GM19455 (cell line): ENCODE measurements at regions not wholly inside any gene's neighbourhood (a gene's known extent, or its start where the extent isn't known, plus 50 kb on each side); places are given as distances from the start of the nearest gene placed in this dataset.
"Not testable (repeated sequence)": the region's sequence is repeated elsewhere in the genome, so short reads cannot be mapped to it uniquely, and the experiment has no call there.

ENCODE experiments used
- ATAC-seq: cut with Tn5 transposase; IDR thresholded peaks from one replicate; pipeline ENCODE4 v1.9.1; 2021; ENCODE audit not compliant: unreplicated experiment

GRCh38 chr11:25741886-25742285 lies 590.0 kb upstream of the ANO3 start:
- ATAC-seq: no peak

GRCh38 chr11:25742800-25743199 lies 589.1 kb upstream of the ANO3 start:
- ATAC-seq: no peak

- ATAC-seq: no peak
Observed at GRCh38 chr11:25755381-25755780, 576.5 kb upstream of the ANO3 start.

- ATAC-seq: no peak
Observed at GRCh38 chr11:25755918-25756584, 575.9 kb upstream of the ANO3 start.

- ATAC-seq: no peak
Observed at GRCh38 chr11:25758145-25758661, 573.7 kb upstream of the ANO3 start.

GRCh38 chr11:25766332-25767015 lies 565.5 kb upstream of the ANO3 start:
- ATAC-seq: no peak

DNA sequence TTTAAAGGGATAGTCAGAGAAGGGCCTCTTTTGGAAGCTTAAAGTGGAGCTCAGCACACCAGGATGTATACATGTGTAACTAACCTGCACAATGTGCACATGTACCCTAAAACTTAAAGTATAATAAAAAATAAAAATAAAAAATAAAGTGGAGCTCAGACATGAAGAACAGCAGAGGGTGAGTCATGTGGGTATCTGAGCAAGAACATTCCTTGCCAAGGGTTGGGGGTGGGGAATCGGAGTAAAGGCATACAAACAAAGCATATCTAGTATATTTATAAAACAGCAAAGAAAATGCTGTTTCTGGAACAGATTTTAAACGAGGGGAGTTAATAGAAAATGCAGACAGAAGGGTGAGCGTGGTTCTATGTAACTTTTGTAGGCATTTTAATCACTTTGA lies 562.6 kb upstream of the ANO3 start:
- ATAC-seq: no peak

GRCh38 chr11:25771605-25772004 lies 560.3 kb upstream of the ANO3 start:
- no peak for ATAC-seq

DNA sequence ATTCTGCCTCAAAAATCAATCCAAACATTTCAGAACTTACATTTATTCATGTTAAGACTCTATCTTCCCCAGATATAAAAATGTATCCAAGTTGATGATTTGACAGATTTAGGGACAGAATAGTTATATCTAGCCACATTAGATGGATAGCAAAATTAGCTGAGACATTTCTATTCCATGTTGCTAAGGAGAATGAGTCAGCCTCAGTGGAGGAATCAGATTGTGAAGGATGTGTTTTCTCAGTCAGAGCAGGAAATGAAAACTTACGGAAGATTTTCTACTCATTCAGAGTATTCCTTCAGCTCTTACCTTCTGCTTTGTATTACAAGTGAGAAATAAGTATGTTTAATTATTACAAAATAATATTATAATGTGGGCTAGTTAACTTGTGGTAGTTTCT lies 556.3 kb upstream of the ANO3 start:
- ATAC-seq: no peak

GRCh38 chr11:25776238-25776637 lies 555.7 kb upstream of the ANO3 start:
- no peak for ATAC-seq

DNA sequence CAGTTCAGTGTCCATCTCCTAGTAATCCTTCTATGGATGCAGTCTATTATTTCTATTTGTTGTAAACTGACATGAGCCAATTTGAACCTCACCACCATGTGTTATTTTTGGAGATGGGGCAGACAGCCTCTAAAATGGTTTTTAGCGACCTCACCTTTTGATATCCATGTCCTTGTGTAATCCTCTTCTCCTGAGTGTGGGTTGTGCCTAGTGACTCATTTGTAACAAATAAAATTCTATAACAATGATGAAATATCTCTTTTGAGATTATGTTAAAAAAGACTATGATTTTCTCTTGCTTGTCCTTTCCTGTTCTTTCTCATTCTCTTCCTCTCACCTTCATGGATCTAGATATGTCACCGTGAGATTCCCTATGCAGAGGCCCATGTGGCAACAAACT lies 554.6 kb upstream of the ANO3 start:
- no peak for ATAC-seq

DNA sequence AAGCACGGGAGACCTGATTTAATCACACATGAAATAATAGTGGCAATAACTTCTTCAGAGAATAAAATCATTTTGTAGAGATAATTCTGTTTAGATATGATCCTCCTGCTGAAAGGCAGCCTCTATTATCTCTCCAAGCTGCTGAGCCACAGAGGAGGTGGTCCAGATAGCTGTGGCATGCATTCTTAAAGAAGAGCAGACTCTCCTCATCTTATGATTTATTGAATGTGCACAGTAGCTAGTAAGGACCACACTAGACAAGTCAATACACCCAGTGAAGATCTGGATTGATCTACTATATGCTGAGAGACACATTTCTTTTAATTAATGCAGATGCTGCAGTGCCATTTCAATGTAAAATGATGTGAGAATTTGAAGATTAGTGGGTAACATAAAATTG lies 552.9 kb upstream of the ANO3 start:
- no peak for ATAC-seq

- no peak for ATAC-seq
Observed at GRCh38 chr11:25787416-25787815, 544.5 kb upstream of the ANO3 start.

GRCh38 chr11:25790396-25790795 lies 541.5 kb upstream of the ANO3 start:
- ATAC-seq: no peak

DNA sequence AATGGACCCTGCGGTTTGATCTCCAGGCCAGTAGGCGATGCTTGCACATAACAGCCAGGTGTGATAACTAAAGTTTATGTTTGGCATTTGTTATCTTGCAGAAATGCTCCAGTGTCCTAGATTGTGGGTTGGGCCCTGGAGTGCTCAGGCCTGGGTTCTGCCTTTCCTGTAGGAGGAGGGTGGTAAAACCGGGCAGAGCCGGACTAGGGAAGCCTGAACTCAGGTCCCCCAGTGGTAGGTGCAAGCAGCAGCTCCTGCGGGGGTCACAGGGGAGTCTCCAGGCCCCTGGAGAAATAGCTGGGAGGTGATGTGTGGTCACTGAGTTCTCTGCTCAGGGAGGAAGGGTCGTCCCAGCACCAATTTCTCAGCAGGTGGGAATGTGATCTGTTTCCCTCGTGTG lies 538.3 kb upstream of the ANO3 start:
- no peak for ATAC-seq

DNA sequence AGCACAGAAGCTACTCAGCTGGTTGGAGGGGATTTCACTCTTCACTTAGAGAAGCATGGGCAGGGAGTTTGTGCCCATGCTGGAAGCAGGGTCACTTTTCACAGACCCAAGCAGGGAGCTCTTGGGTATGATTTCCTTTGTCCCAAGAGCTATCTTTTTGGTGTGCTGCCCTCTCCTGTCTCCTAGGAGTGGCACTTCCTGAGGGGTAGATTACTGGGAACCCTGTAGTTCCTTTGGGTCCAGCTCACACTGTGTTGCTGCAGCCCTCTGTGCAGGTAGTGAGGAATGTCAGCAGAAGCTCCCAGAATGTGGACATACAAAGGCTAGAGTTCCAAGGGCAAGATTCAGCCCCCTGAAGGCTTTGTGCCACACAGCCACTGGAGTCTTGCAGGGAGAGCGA lies 537.1 kb upstream of the ANO3 start:
- no peak for ATAC-seq

GRCh38 chr11:25816411-25816810 lies 515.5 kb upstream of the ANO3 start:
- no peak for ATAC-seq

GRCh38 chr11:25824688-25825087 lies 507.2 kb upstream of the ANO3 start:
- ATAC-seq: no peak

DNA sequence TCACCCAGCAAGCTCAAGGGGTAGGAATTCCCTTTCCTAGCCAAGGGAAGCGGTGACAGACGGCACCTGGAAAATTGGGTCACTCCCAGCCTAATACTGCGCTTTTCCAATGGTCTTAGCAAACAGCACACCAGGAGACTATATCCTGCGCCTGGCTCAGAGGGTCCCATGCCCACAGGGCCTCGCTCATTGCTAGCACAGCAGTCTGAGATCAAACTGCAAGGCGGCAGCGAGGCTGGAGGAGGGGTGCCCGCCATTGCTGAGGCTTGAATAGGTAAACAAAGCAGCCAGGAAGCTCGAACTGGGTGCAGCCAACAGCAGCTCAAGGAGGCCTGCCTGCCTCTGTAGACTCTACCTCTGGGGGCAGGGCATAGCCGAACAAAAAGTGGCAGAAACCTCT lies 500.4 kb upstream of the ANO3 start:
- not testable (repeated sequence) for ATAC-seq

- no peak for ATAC-seq
Observed at GRCh38 chr11:25838918-25839625, 492.9 kb upstream of the ANO3 start.

DNA sequence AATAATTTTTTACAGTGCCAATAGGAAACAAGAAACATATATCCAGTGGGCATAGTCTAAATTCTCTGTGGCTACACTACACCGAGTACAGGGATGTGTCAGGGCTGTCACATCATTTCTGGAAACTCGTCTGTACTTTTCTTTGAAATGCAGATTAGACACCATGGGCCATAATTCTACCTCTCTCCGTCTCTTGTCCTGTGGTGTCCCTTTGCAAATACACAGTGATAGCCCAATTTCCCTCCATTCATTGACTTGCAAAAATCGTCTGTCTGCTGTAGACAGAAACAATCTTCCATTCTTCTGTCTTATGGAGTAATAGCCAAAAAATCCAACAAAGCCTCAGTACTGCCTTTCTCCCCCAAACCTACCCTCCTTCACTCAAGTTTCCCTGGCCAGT lies 487.1 kb upstream of the ANO3 start:
- ATAC-seq: no peak

- ATAC-seq: no peak
Observed at GRCh38 chr11:25855916-25856315, 476.0 kb upstream of the ANO3 start.
